Ureter (tissue), 1 donor: ENCODE measurements at regions not wholly inside any gene's neighbourhood (a gene's known extent, or its start where the extent isn't known, plus 50 kb on each side); places are given as distances from the start of the nearest gene placed in this dataset.
"Not testable (repeated sequence)": the region's sequence is repeated elsewhere in the genome, so short reads cannot be mapped to it uniquely, and the experiment has no call there.

ENCODE experiments used
- DNase-seq: peaks from one replicate; pipeline ENCODE4 v3.0.0-alpha.2; 2020; ENCODE audit warnings: low spot score
- donor health status: DM: yes; HTN: yes; CAD: no.

GRCh38 chr12:38016602-38017001 lies 300.0 kb upstream of the ALG10B start:
- no peak for DNase-seq

- no peak for DNase-seq
Measured at GRCh38 chr12:38025916-38026315, 290.7 kb upstream of the ALG10B start.

GRCh38 chr12:38053113-38053512 lies 263.5 kb upstream of the ALG10B start:
- no peak for DNase-seq

GRCh38 chr12:38053655-38054464 lies 262.7 kb upstream of the ALG10B start:
- peak; percentile 58 for DNase-seq

GRCh38 chr12:38056701-38057689 lies 259.6 kb upstream of the ALG10B start:
- no peak for DNase-seq

GRCh38 chr12:38099686-38100085 lies 216.9 kb upstream of the ALG10B start:
- no peak for DNase-seq

- no peak for DNase-seq
Measured at GRCh38 chr12:38101753-38102152, 214.8 kb upstream of the ALG10B start.

- DNase-seq = no peak
Measured at GRCh38 chr12:38102197-38102596, 214.4 kb upstream of the ALG10B start.

- DNase-seq = no peak
Measured at GRCh38 chr12:38110026-38110699, 206.4 kb upstream of the ALG10B start.

- DNase-seq = no peak
Measured at GRCh38 chr12:38113991-38114390, 202.6 kb upstream of the ALG10B start.

GRCh38 chr12:38116968-38117367 lies 199.6 kb upstream of the ALG10B start:
- no peak for DNase-seq

GRCh38 chr12:38118632-38119031 lies 197.9 kb upstream of the ALG10B start:
- DNase-seq = no peak

GRCh38 chr12:38120438-38120837 lies 196.1 kb upstream of the ALG10B start:
- DNase-seq = no peak

GRCh38 chr12:38123028-38123427 lies 193.5 kb upstream of the ALG10B start:
- not testable (repeated sequence) for DNase-seq

GRCh38 chr12:38123566-38124246 lies 192.9 kb upstream of the ALG10B start:
- DNase-seq = no peak

GRCh38 chr12:38124247-38125012 lies 192.1 kb upstream of the ALG10B start:
- no peak for DNase-seq

GRCh38 chr12:38132139-38132538 lies 184.4 kb upstream of the ALG10B start:
- no peak for DNase-seq

- DNase-seq = no peak
Measured at GRCh38 chr12:38137287-38137686, 179.3 kb upstream of the ALG10B start.

GRCh38 chr12:38137716-38138115 lies 178.9 kb upstream of the ALG10B start:
- DNase-seq = no peak
